K562 (cell line): ENCODE measurements at regions not wholly inside any gene's neighbourhood (a gene's known extent, or its start where the extent isn't known, plus 50 kb on each side); places are given as distances from the start of the nearest gene placed in this dataset.

Experiments
- ELF1 ChIP-seq: fragments of 200-800 bp; sonication (Bioruptor generic); IDR thresholded peaks from 2 replicates; pipeline ENCODE4 v1.6.1; 2016; ENCODE audit warnings: missing genetic modification characterization, missing compliant biosample characterization
- TF ChIP-seq, protein P1 (sequence below), 2 experiments: fragments of 450-650 bp; IDR thresholded peaks; 2 replicates each; pipeline ENCODE4 v1.6.1; 2018; ENCODE audit warnings: mild to moderate bottlenecking in 2 of 2, low read depth in 1 of 2; ENCODE audit not compliant: partially characterized antibody in 2 of 2
- TF ChIP-seq, protein P2 (sequence below): fragments of 250-450 bp; sonication (Bioruptor Pico); IDR thresholded peaks from 2 replicates; pipeline ENCODE4 v1.5.0; 2021
- TF ChIP-seq, protein P3 (sequence below): fragments of 450-650 bp; formaldehyde crosslinking; IDR thresholded peaks from 2 replicates; pipeline ENCODE4 v1.4.0; 2020; ENCODE audit warnings: mild to moderate bottlenecking, mixed read lengths

DNA sequence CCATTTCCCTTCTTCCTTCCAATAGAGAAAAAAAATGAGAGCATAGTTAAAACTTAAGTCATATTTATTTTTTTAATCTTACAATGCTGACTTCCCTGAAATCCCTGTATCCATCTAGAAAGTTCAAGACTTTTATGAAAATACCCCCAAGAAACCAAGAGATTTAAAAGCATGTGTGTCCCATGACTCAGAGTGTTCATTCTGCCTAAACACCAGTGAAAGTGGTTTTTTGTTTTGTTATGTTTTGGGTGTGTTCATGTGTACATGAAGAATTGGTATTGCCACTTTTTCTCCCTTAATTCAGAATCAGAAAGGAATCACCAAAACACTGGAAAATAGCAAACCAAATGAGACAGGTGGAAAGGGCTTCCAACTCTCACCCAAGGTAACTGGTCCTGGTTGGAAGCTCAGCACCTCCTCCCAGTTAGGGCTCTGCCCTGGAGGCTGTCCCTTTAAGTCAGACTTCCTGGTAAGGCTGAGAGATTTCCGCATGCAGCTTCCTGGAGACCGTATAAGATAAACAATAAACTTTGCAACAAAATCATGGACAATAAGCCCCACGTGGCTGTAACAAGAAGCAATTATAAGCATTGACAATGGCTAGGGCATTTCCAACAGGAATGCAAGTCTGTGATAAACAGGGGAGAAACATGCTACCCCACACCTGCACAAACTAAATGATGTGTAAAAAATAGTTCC lies 121.9 kb upstream of the ARHGEF3 start (continued):
- TF ChIP-seq, protein P1, sequence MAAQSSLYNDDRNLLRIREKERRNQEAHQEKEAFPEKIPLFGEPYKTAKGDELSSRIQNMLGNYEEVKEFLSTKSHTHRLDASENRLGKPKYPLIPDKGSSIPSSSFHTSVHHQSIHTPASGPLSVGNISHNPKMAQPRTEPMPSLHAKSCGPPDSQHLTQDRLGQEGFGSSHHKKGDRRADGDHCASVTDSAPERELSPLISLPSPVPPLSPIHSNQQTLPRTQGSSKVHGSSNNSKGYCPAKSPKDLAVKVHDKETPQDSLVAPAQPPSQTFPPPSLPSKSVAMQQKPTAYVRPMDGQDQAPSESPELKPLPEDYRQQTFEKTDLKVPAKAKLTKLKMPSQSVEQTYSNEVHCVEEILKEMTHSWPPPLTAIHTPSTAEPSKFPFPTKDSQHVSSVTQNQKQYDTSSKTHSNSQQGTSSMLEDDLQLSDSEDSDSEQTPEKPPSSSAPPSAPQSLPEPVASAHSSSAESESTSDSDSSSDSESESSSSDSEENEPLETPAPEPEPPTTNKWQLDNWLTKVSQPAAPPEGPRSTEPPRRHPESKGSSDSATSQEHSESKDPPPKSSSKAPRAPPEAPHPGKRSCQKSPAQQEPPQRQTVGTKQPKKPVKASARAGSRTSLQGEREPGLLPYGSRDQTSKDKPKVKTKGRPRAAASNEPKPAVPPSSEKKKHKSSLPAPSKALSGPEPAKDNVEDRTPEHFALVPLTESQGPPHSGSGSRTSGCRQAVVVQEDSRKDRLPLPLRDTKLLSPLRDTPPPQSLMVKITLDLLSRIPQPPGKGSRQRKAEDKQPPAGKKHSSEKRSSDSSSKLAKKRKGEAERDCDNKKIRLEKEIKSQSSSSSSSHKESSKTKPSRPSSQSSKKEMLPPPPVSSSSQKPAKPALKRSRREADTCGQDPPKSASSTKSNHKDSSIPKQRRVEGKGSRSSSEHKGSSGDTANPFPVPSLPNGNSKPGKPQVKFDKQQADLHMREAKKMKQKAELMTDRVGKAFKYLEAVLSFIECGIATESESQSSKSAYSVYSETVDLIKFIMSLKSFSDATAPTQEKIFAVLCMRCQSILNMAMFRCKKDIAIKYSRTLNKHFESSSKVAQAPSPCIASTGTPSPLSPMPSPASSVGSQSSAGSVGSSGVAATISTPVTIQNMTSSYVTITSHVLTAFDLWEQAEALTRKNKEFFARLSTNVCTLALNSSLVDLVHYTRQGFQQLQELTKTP (IDR thresholded peaks at IDR 0.05; ENCODE audit: low read depth in 1 of 2, partially characterized antibody in 2 of 2): no peak
- TF ChIP-seq, protein P2, sequence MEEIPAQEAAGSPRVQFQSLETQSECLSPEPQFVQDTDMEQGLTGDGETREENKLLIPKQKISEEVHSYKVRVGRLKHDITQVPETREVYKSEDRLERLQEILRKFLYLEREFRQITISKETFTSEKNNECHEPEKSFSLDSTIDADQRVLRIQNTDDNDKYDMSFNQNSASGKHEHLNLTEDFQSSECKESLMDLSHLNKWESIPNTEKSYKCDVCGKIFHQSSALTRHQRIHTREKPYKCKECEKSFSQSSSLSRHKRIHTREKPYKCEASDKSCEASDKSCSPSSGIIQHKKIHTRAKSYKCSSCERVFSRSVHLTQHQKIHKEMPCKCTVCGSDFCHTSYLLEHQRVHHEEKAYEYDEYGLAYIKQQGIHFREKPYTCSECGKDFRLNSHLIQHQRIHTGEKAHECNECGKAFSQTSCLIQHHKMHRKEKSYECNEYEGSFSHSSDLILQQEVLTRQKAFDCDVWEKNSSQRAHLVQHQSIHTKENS: no peak
- TF ChIP-seq, protein P3, sequence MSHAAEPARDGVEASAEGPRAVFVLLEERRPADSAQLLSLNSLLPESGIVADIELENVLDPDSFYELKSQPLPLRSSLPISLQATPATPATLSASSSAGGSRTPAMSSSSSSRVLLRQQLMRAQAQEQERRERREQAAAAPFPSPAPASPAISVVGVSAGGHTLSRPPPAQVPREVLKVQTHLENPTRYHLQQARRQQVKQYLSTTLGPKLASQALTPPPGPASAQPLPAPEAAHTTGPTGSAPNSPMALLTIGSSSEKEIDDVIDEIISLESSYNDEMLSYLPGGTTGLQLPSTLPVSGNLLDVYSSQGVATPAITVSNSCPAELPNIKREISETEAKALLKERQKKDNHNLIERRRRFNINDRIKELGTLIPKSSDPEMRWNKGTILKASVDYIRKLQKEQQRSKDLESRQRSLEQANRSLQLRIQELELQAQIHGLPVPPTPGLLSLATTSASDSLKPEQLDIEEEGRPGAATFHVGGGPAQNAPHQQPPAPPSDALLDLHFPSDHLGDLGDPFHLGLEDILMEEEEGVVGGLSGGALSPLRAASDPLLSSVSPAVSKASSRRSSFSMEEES (CRISPR knock-in tag): no peak
- peak; percentile 85 for TF ChIP-seq ELF1
- TF ChIP-seq, all 486 proteins: peak for 2
